Cardiac fibroblast (primary cell): ENCODE measurements at regions not wholly inside any gene's neighbourhood (a gene's known extent, or its start where the extent isn't known, plus 50 kb on each side); places are given as distances from the start of the nearest gene placed in this dataset.

Experiments used
- DNase-seq, 2 donors: peaks; one replicate each; pipeline versions ENCODE4 v3.0.0 to v3.0.0-alpha.2; 2010; ENCODE audit warnings: low read depth in 2 of 2
- H3K4me3 ChIP-seq, 2 donors: replicated peaks in 1 of 2; 1 replicate in 1 of 2; 2 replicates in 1 of 2; pipeline ENCODE4 v1.5.1; 2011; ENCODE audit warnings: low read depth in 2 of 2, low read length in 2 of 2, mild to moderate bottlenecking in 2 of 2, moderate library complexity in 1 of 2
- CTCF ChIP-seq: IDR thresholded peaks from one replicate; pipeline ENCODE4 v1.5.1; 2011; ENCODE audit warnings: low read depth, mild to moderate bottlenecking, low read length, inconsistent platforms

DNA sequence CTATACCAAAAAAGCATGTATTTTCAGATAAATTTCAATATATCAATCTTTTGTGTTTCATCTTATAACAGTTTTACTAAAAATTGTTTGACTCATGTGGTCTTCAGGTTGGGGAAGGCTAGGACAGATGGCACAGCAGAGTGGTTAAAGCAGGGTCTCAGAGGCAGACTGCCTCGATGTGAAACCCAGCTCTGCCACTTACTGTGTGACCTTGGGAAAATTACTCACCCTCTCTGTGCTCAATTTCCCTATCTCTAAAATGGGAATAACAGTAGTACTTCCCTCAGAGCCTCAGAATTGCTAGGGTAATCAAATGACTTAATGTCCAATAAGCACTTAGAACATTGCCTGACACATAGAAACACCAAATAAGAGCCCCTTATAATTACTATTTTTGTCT is 262.1 kb upstream of the FMN2 start:
- no peak overlapping the region for H3K4me3 ChIP-seq
- DNase-seq = no peak
- TF ChIP-seq CTCF = no peak

DNA sequence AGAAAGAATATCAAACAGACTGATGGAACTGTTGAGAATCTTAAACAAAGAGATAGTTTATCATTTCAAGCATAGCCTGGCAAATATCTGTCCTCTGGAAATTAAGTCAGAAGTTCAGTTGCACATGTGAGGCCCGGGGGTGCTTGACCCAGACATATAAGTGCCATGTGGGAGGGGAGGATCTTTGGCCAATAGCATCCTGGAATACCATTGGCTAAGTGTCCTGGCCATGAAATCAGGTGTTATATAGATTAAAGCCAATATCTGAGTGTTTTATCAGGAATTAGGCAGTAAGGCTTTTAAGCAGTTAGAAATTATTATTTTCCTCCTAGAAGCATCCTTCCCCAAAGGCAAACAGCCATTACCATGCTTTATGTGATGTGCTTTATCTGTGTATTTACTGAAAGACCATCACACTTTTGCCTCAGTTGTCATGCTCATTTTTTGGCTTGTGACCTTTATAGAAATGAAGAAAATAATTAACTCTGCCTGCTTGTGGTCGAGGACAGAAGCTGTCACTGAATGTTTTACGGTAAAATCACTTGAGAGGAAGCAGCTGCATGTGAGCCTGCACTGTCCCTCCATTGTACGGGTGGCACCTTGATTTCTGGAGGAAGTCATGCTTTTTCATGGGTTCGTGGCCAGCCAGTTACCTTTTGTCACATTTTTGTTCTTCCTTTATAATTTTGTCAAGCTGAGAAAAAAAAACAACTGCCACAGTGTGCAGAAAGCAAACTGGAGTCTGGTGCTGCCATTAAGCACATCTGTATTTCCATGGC is 259.9 kb upstream of the FMN2 start:
- DNase-seq = no peak
- no peak for TF ChIP-seq CTCF
- no peak overlapping the region for H3K4me3 ChIP-seq

DNA sequence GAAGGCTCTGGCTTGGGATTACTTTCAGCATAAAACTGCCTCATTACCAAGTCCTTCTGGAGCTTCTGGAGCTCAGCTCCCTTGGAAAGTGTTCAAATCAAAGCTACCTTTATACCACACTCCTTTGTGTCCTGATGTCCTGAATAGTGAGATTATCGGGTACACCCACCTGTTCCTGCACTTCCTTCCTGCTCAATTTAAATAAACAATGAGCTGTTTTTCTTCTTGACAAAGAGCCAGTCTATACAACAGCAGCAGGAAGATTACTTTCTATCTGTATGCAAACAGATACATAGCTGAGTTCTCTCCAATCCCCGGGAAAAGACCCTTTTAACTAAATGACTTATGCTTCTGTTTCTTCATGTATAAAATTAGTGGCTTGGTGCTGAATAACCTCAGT is 258.0 kb upstream of the FMN2 start:
- H3K4me3 ChIP-seq = no peak overlapping the region
- no peak for TF ChIP-seq CTCF
- no peak for DNase-seq

DNA sequence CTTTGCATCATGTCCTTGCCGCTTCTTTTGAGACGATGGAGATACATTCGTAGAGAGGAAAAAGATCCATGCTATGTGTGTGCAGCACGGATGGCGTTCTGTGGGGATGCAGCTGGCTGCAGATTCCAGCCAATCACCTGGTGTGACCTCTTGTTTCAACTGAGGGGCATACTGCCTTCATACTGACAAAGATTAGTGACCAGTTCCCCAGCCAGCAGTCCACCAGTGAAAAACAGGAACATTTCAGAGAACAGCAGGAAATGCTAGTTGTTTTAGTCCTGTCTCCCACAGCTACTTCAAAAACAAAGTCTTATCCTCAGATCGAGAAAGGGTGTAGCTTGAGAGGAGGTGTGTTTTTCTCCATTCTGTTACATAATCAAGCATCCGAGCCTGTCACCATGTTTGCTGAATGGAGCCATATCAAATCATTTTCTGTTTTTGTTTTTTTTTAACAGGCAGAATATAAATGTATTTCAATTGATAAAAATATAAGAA is 255.7 kb upstream of the FMN2 start:
- TF ChIP-seq CTCF = no peak
- H3K4me3 ChIP-seq = no peak overlapping the region
- DNase-seq = no peak

DNA sequence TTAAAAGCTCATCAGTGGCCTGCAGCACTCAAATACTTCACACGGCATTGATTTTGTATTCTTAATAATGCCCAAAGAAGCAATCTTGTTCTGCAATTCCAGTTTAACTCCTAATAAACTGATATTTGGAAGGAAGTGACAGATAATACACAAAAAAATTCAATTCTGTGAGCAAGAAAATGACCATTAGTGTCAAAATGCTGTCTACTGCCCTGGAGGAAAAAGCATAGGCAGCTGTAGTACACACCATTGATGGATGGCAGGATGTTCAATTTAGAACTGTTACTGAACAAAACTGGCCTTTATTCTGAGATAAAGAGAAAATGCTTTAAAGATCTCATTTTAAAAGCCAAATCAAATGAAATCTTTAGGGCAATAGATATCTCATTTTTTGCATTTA is 251.3 kb upstream of the FMN2 start:
- no peak for DNase-seq
- H3K4me3 ChIP-seq = no peak overlapping the region
- no peak for TF ChIP-seq CTCF

- H3K4me3 ChIP-seq = no peak overlapping the region
- DNase-seq = no peak
- TF ChIP-seq CTCF = no peak
Measured at GRCh38 chr1:239840790-239841189, 250.9 kb upstream of the FMN2 start.

GRCh38 chr1:239841631-239842030 is 250.1 kb upstream of the FMN2 start:
- DNase-seq = no peak
- H3K4me3 ChIP-seq = no peak overlapping the region
- TF ChIP-seq CTCF = no peak
